Type B pancreatic cell (in vitro differentiated cells): ENCODE measurements at regions not wholly inside any gene's neighbourhood (a gene's known extent, or its start where the extent isn't known, plus 50 kb on each side); places are given as distances from the start of the nearest gene placed in this dataset.
A peak's percentile ranks its signal among the peaks of the same experiment; 100 is the strongest.

Experiments used
- DNase-seq: peaks from one replicate; pipeline ENCODE4 v3.0.0; 2021; ENCODE audit warnings: mixed read lengths; ENCODE audit not compliant: unreplicated experiment; ENCODE audit errors: extremely low spot score
- H3K27ac Mint-ChIP-seq: 2 replicates; pipeline ENCODE4 v1.8.0; 2021; ENCODE audit warnings: mild to moderate bottlenecking, mixed read lengths
- H3K27me3 Mint-ChIP-seq: 2 replicates; pipeline ENCODE4 v1.8.0; 2021; ENCODE audit warnings: mixed read lengths
- H3K36me3 Mint-ChIP-seq: 2 replicates; pipeline ENCODE4 v1.8.0; 2021; ENCODE audit warnings: mixed read lengths
- H3K4me1 Mint-ChIP-seq: one replicate; pipeline ENCODE4 v1.8.0; 2021; ENCODE audit warnings: mixed read lengths; ENCODE audit not compliant: unreplicated experiment
- H3K4me3 Mint-ChIP-seq: 2 replicates; pipeline ENCODE4 v1.8.0; 2021; ENCODE audit warnings: mild to moderate bottlenecking, mixed read lengths
- H3K9me3 Mint-ChIP-seq: 2 replicates; pipeline ENCODE4 v1.8.0; 2021; ENCODE audit warnings: mixed read lengths
- CTCF ChIP-seq: fragments of 200-600 bp; sonication (generic); conservative IDR thresholded peaks from 2 replicates; pipeline ENCODE4 v1.5.0; 2021; ENCODE audit warnings: antibody characterized with exemption, mild to moderate bottlenecking

- Mint-ChIP-seq H3K4me1 (no peaks in the 10 kb centered on the region), H3K4me3 (no peak overlapping the region), H3K27me3 (peaks cover 44% of the 10 kb centered on the region), H3K27ac (peak overlapping the region; percentile 25), H3K9me3 (no peaks in the 10 kb centered on the region), H3K36me3 (no peaks in the 10 kb centered on the region)
- no peak for TF ChIP-seq CTCF
- no peak for DNase-seq
These were observed 60.7 kb upstream of the PAX7 start for GRCh38 chr1:18569811-18570545.

GRCh38 chr1:18571275-18571674, 59.4 kb upstream of the PAX7 start:
- Mint-ChIP-seq H3K27ac (no peak overlapping the region), H3K27me3 (peaks cover 36% of the 10 kb centered on the region), H3K4me3 (no peak overlapping the region), H3K4me1 (no peaks in the 10 kb centered on the region), H3K36me3 (no peaks in the 10 kb centered on the region), H3K9me3 (no peaks in the 10 kb centered on the region)
- DNase-seq = no peak
- no peak for TF ChIP-seq CTCF

GRCh38 chr1:18572022-18572880, 58.4 kb upstream of the PAX7 start:
- Mint-ChIP-seq H3K27ac (no peak overlapping the region), H3K4me3 (no peak overlapping the region)
- no peak for TF ChIP-seq CTCF

GRCh38 chr1:18573170-18573569, 57.5 kb upstream of the PAX7 start:
- peaks cover 31% of the 10 kb centered on the region for H3K27me3 Mint-ChIP-seq
- H3K27ac Mint-ChIP-seq = no peak overlapping the region
- H3K36me3 Mint-ChIP-seq = no peaks in the 10 kb centered on the region
- H3K4me3 Mint-ChIP-seq = no peak overlapping the region
- no peak for DNase-seq
- H3K9me3 Mint-ChIP-seq = no peaks in the 10 kb centered on the region
- H3K4me1 Mint-ChIP-seq = no peaks in the 10 kb centered on the region
- no peak for TF ChIP-seq CTCF

More at GRCh38 chr1:18572022-18572880, 58.4 kb upstream of the PAX7 start:
- Mint-ChIP-seq H3K36me3 (no peaks in the 10 kb centered on the region), H3K27me3 (peaks cover 34% of the 10 kb centered on the region), H3K9me3 (no peaks in the 10 kb centered on the region), H3K4me1 (no peaks in the 10 kb centered on the region)
- DNase-seq = no peak

GRCh38 chr1:18574754-18575153, 55.9 kb upstream of the PAX7 start:
- no peaks in the 10 kb centered on the region for H3K9me3 Mint-ChIP-seq
- H3K27me3 Mint-ChIP-seq = peaks cover 30% of the 10 kb centered on the region
- TF ChIP-seq CTCF = no peak
- no peak for DNase-seq
- H3K27ac Mint-ChIP-seq = no peak overlapping the region
- no peaks in the 10 kb centered on the region for H3K4me1 Mint-ChIP-seq
- no peak overlapping the region for H3K4me3 Mint-ChIP-seq
- H3K36me3 Mint-ChIP-seq = no peaks in the 10 kb centered on the region
